ENCODE measurements at regions not wholly inside any gene's neighbourhood (a gene's known extent, or its start where the extent isn't known, plus 50 kb on each side); places are given as distances from the start of the nearest gene placed in this dataset.

GRCh38 chrX:39283239-39283638 lies 482.0 kb downstream of the MID1IP1 start:
- Histone ChIP-seq H3K27me3 (ENCODE audit: control insufficient read depth, insufficient read depth, low read length) (no peaks in the 10 kb centered on the region), H3K4me3 (ENCODE audit: low read depth, low read length) (no peak overlapping the region), H3K36me3 (ENCODE audit: control insufficient read depth, insufficient read depth, low read length) (no peaks in the 10 kb centered on the region)
- DNase-seq (ENCODE audit: low read depth) (no peak), FAIRE-seq (no peak)
- no peak for TF ChIP-seq CTCF (IDR thresholded peaks at IDR 0.05; ENCODE audit: insufficient read depth, low read length, severe bottlenecking)

- FAIRE-seq = no peak
- TF ChIP-seq CTCF (IDR thresholded peaks at IDR 0.05; ENCODE audit: insufficient read depth, low read length, severe bottlenecking) = no peak
Measured at GRCh38 chrX:39288592-39288991, 487.3 kb downstream of the MID1IP1 start.

GRCh38 chrX:39289827-39290226 lies 488.6 kb downstream of the MID1IP1 start:
- Histone ChIP-seq H3K36me3 (ENCODE audit: control insufficient read depth, insufficient read depth, low read length) (no peaks in the 10 kb centered on the region), H3K27me3 (ENCODE audit: control insufficient read depth, insufficient read depth, low read length) (no peaks in the 10 kb centered on the region), H3K4me3 (ENCODE audit: low read depth, low read length) (no peak overlapping the region)
- no peak for DNase-seq (ENCODE audit: low read depth)
- no peak for FAIRE-seq
- TF ChIP-seq CTCF (IDR thresholded peaks at IDR 0.05; ENCODE audit: insufficient read depth, low read length, severe bottlenecking) = no peak

More at GRCh38 chrX:39288592-39288991, 487.3 kb downstream of the MID1IP1 start:
- Histone ChIP-seq H3K36me3 (ENCODE audit: control insufficient read depth, insufficient read depth, low read length) (no peaks in the 10 kb centered on the region), H3K4me3 (ENCODE audit: low read depth, low read length) (no peak overlapping the region), H3K27me3 (ENCODE audit: control insufficient read depth, insufficient read depth, low read length) (no peaks in the 10 kb centered on the region)
- DNase-seq (ENCODE audit: low read depth) = no peak

GRCh38 chrX:39293203-39293602 lies 491.9 kb downstream of the MID1IP1 start:
- no peak for TF ChIP-seq CTCF (IDR thresholded peaks at IDR 0.05; ENCODE audit: insufficient read depth, low read length, severe bottlenecking)
- FAIRE-seq = no peak
- Histone ChIP-seq H3K36me3 (ENCODE audit: control insufficient read depth, insufficient read depth, low read length) (no peaks in the 10 kb centered on the region), H3K4me3 (ENCODE audit: low read depth, low read length) (no peak overlapping the region), H3K27me3 (ENCODE audit: control insufficient read depth, insufficient read depth, low read length) (no peaks in the 10 kb centered on the region)
- no peak for DNase-seq (ENCODE audit: low read depth)

- Histone ChIP-seq H3K36me3 (ENCODE audit: control insufficient read depth, insufficient read depth, low read length) (no peaks in the 10 kb centered on the region), H3K27me3 (ENCODE audit: control insufficient read depth, insufficient read depth, low read length) (no peaks in the 10 kb centered on the region), H3K4me3 (ENCODE audit: low read depth, low read length) (no peak overlapping the region)
- no peak for FAIRE-seq
- no peak for DNase-seq (ENCODE audit: low read depth)
- no peak for TF ChIP-seq CTCF (IDR thresholded peaks at IDR 0.05; ENCODE audit: insufficient read depth, low read length, severe bottlenecking)
Measured at GRCh38 chrX:39296472-39296871, 495.2 kb downstream of the MID1IP1 start.

GRCh38 chrX:39298821-39299220 lies 497.6 kb downstream of the MID1IP1 start:
- FAIRE-seq (no peak), DNase-seq (ENCODE audit: low read depth) (no peak)
- Histone ChIP-seq H3K27me3 (ENCODE audit: control insufficient read depth, insufficient read depth, low read length) (no peaks in the 10 kb centered on the region), H3K36me3 (ENCODE audit: control insufficient read depth, insufficient read depth, low read length) (no peaks in the 10 kb centered on the region), H3K4me3 (ENCODE audit: low read depth, low read length) (no peak overlapping the region)
- TF ChIP-seq CTCF (IDR thresholded peaks at IDR 0.05; ENCODE audit: insufficient read depth, low read length, severe bottlenecking) = no peak
